CD1c-positive myeloid dendritic cell (primary cell): ENCODE measurements at regions not wholly inside any gene's neighbourhood (a gene's known extent, or its start where the extent isn't known, plus 50 kb on each side); places are given as distances from the start of the nearest gene placed in this dataset.
A peak's percentile ranks its signal among the peaks of the same experiment; 100 is the strongest.

ENCODE experiments used
- DNase-seq: peaks from one replicate; pipeline ENCODE4 v3.0.0-alpha.2; 2016; ENCODE audit errors: extremely low spot score

DNA sequence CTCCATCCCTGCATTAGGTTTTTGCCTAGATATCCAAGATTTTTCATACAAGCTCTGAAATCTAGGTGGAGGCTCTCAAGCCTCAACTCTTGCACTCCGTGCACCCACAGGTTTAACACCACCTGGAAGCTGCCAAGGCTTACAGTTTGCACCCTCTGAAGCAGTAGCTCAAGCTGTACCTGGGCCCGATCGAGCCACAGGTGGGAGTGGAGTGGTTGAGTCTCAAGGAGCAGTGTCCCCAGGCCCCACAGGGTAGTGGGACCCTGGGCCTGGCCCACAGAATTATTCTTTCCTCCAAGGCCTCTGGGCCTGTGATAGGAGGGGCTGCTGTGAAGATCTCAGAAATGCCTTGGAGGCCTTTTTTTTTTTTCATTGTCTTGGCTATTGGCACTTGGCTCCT, 973.5 kb upstream of the MAP3K7 start:
- DNase-seq, result no peak

DNA sequence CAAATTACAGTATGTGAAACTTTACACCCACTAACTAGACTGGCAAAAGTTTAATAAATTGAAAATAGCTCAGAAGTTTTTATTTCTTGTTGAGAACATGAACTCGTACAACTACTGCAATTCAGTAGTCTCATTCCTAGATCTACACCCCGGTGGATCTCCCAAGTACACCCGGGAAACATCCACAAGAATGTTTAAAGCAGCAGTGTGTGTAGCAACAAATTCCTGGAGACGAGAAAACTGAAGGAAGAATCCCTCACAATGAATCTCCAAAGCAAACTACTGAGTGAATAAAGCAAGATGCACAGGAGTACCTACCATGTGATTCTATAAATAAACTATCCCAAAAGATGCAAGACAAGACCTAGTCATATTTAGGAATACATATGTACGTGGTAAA, 954.0 kb upstream of the MAP3K7 start:
- no peak for DNase-seq

DNA sequence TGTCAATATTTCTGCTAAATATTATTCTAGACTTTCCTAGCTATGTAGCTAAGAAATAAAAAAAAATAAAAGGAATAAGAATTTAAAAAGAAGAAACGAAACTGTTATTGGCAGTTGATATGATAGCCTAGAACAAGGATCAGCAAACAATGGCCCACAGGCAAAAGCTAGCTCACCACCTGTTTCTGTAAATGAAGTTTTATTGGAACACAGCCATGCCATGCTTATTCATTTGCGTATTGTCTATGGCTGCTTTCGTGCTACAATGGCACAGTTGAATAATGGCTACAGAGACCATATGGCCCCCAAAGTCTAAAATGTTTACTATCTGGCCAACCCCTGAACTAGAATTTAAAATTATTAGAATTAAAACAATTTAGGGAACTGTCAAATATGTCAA, 952.6 kb upstream of the MAP3K7 start:
- no peak for DNase-seq

DNA sequence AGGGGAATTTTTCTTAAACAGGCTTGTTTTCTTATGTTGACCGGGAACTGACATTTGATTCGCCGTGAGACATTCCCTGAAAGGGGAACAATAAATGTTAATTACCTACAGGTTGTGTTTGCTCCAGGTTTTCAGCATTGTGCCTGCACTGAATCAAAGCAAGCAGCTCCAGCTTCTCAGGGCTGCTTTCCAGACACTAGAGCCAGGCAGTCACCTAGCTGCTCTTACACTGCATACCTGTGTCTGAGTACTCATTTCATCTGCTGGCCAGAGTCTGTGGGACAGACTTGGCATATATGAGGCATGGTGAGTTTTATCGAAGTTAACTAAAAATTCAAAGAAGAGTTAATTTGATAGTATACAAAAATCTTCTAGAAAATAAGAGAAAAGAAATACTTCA, 951.8 kb upstream of the MAP3K7 start:
- DNase-seq, result no peak

DNA sequence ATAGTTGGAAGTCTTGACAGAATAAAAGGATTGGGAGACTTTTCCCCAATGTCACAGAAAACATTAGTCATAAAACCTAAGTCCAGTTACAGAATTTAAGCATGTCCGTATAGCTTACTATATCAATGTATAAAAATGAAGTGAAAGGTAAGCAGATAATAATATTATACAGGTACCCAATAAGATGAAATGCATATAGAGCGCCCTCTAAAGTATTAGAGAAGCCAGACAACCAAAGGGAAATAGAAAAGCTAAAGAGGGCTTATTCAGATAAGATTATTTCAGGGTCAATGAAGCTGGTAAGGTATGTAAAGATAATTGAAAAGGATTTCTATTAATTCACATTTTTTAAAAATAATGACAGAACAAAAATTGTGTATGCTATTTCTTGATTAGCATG, 947.7 kb upstream of the MAP3K7 start:
- DNase-seq, result no peak

DNA sequence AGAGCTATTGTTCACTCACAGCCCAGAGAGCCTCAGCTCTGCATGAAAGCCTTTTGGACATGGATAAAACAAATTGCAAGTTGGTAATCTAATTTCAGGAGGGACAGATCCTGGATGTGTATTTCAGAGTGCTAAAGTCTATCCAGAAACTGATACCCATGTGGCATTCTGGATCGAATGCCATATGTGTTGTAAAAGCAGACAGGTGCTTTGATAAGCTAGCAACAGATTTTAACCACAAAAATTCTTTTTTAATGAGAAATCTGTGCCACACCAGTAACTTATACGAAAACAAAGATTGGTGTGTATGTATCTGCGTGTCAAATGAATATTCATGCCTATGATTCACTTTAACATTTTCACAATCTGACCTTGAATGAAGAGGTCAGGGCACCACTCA, 936.6 kb upstream of the MAP3K7 start:
- DNase-seq, result no peak

DNA sequence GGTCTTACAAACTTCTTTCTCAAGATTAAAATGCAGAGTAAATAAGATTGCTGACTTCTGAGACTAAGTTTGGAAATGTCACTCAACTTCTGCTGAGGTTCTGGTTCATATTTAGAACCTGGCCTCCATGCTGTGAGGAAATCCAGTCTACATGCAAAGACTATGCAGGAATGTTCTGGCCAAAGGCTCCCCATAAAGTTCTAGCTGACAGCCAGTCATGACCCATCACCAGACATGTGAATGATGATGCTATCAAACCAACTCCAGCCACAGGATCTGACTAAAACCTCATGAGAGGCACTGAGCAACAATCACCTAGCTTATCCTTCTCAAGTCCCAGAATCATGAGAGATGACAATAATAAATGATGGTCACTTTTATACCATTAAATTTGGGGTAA, 935.1 kb upstream of the MAP3K7 start:
- no peak for DNase-seq

DNA sequence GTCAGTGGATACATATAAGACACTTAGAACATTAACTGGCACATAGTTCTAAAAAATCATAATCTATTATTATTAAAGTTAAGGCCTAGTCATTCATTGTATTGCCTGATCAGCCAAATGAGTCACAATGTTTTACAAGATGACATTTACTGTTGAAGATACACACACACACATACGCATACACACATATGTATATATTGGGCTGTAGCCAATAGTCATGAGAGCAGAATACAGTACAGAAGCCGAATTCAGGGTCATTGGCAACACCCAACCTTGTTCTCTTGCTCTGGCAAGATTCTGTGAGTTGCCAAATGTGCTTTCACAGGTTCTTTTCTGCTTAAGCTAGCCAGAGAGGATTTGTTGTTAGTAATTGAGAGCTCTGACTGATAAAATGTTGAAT, 922.8 kb upstream of the MAP3K7 start:
- DNase-seq, result no peak

DNA sequence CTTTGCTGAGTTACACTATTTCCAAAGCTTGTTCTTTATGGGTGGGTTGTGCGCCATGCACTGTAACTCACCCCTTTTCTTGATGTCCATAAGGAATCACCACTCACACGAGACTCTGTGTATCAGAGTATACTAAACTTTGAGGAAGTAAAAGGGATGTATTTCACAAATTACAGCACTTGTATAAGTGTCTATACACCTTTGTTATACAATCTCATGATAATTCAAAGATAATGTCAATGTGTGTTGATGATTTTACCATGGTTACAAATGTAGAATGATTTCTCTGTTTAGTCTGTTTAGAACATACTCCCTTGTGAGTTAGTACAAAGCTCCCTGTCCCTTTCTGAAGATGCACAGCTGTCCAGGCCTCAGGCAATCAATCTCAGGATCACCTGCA, 922.2 kb upstream of the MAP3K7 start:
- DNase-seq, result no peak

DNA sequence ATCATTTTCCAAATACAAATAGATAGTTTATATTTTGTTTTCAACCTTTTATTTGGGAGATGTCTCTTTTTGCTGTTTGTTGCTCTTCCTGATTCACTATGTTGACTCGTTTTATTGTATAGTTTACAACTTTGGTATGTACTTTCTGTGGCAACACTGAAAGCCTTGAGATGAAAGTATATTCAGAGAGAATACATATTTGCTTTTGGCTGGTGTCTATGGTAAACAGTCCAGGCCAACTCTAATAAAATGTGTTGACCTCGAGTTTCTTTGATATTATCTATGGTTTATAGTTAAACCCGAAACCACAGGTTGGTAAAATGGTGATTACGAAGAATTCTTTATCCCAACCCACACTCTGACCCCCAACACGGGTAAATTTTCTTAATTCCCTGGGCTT, 919.6 kb upstream of the MAP3K7 start:
- DNase-seq, result no peak

DNA sequence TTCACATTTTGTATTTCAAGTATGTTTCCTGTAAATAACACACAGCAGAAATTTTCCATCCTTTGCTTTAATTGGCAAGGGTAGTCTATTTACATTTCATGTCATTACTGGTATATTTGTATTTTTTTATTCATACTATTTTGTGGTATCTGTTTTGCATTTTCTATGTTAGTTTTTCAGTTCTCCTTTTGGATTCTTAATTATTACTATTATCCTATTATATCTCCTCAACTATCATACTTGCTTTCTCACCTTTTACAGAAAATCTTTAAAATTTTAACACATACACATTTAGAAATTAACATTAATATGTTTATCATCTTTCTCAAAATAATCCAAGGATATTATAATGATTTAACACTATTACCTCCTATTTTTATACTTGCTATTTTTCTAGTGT, 918.3 kb upstream of the MAP3K7 start:
- DNase-seq, result no peak

DNA sequence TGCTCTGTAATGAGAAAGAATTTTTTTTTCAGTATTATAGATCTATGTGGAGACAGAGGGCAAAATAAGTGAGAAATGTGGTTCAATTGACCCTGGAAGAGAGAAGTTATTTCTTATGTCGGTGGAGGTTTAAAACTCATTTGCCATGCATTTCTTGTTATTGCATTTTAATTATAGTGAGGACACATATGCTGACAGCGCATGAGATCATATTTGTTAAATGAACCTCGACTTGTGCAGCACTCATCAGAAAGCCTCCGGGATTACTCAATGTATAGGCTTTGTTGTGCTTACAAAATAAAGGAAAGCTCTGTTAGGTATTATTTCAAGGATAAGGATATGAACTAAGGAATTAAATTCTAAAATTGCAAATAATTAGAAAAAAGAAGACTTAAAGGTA, 915.1 kb upstream of the MAP3K7 start:
- DNase-seq, result no peak

DNA sequence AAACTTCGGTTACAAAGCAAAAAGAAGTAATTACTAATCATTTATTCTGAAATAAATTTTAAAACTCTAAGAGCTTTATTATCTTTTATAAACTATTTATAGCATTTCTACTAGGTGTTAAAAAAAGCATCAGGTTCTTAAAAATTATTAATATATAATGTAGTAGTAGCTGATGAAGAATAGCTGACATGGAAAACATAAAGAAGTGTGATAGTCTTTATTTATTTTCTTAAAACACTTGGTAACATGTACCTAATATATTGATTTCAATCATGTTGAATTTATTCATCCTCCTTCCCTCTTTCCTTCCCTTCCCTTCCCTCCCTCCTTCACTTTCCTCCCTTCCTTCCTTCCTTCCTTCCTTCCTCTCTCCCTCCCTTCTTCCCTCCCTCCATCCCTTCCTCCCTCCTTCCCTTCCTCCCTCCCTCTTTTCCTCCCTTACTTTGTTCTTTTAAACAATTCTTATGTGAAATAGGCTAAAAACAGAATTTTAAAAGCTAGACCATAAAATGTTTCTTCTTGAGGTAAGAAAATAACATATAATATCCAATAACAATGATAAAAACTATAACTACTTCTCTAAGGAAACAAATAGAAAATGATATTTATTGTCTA, 913.9 kb upstream of the MAP3K7 start:
- no peak for DNase-seq

DNA sequence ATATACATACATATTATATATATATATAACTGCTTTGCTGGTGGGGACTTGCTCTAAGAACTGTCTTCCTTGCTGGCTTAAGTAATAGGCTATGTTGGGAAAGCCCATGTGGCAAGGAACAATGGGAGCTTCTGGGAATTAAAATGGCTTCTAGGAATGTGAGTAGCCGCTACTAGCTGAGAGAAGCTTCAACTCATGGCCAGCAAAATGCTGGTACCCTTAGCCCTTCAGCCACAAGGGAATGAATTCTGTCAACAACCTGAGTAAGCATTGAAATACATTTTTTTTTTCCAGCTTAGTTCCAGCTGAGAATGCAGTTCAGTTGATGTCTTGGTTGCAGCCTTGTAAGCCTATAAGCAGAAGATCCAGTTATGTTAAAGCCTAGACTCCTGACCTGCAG, 911.7 kb upstream of the MAP3K7 start:
- no peak for DNase-seq

DNA sequence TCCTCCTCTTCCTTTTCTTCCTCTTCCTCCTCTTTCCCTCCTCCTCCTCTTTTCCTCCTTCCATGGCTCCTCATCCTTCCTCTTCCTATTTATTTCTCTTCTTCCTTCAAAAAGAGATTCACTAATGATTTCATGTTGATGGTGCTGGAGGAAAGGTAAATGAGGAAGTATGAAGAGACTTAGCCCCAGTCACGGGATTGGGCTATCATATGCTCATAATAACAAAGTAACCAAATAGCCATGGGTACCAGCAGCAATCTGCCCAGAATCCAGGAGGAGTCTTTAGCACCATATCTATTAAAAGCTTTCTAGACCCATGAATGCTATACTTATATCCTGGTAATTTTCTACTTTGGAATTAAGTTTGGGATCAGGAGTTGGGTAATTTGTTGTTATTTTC, 910.9 kb upstream of the MAP3K7 start:
- no peak for DNase-seq

DNA sequence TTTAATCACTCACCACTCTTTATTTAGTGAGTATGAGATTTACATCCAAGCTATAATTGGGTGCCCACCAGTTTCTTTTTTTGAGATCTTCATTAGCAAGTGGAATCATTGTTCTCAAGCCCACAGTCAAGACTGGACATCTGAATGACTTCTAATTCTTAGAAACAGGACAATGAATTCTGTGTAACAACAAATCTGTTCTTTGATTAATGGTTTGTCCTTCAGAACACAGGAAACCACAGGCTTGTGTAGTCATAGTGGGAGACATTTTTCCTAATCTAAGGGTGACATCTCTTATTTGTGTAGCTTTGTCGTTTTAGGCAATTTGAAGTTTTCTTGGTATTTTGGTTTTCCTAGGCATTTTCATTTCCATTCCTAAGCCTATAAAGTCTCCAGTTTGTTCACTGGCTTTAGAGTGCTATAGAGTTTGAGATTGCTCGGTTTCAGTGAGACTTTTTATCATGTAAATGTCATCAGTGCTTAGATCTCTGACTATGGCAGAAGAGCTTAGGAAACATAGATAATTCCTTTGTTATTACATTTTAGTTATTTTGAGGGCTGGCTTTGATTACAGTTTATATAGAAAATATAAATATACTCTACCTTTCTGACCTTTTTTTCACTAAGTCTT, 903.9 kb upstream of the MAP3K7 start:
- no peak for DNase-seq

DNA sequence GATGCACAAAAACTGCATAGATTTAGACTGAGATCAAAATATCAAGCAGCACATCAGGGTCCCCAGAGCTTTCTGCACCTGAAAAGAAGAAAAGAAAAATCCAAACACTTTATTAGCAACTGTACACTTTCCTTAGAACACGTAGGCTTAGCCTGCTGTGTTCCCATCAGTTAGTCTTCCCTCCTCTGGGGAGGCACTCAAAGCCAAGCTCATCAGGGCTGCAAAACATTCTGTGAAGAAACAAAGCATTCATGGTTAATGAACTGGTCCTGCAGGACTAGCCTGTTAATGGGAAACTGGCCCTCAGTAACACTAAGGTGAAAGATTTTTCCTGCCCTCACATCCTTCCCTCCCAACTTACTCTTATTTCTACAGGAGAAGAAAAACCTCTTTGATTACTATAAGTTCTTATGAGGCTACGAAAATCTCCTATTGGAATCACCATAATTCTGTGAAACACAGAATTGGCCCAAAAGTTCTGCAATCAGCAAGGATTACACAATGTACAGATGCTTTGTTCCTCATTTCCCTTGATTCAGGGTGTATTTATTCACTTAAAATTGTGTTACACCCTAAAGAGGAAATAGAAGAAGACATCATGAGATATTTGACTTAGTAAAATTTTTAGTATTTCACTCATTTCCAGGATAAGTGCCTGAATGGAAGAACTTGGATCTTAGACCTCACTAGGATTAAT, 901.0 kb upstream of the MAP3K7 start:
- DNase-seq, result peak; percentile 67

DNA sequence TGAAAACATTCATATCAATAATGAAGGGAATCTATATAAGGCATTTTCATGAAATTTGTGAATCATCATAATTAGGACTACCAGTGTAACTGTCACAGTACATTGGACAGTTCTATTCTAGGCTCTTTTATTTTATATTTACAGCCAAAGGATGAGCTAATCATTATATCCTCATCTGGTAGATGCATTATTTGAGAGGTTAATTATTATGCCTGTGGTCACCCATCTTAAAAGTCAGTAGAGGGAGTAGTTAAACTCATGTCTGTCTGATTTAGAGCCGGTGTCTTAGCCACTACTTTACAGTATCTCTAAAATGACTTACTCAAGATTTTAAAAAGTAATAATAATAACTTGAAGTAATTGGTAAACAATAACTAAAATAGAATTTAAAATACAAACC, 899.3 kb upstream of the MAP3K7 start:
- no peak for DNase-seq

DNA sequence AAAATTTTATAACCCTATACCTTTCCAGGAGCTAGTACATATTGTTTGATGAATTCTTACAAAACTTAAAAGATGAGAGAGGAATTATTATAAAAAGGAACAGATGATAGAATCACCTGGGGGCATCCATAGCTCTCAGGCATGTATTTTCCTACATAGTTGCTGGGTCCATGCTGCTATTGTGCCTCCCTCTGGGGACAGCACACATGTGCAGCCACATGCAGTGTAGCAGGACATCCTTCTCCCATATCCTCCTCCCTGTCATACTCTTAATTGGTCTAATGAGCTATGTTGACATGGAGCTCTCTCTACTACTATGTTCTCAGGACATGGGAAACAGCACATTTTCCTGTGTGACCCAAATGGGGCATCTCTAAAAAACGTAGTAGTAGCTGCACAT, 898.2 kb upstream of the MAP3K7 start:
- no peak for DNase-seq

DNA sequence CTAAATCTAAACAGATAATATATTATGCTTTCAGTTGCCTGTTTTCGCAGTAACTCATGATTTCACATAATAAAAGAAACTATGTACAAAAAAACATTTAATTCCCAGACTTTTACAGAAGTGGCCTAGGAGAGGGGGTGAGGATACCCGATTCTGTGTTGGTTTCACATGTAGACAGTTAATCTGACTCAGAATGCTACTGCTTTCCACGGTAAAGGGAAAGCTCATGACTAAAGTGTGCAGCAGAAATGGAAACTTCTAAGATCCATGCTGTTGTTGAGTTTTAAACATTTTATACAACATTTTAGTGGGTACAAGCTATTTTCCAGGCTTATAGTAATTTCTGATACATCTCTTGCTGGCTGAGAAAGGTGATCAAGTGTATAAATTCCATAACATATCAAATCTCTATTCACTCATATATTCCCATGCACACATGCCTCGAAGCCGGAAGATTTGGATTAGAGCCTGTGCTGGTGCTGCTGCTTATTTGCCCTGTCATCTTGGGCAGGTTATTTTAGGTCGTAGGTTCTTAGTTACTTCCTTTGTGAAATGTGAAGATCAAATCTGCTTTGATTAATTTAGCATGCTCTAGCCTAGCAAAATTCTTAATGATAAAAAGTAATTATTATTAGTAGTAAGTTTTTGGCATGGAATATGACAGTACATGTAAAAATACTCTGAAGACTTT, 896.7 kb upstream of the MAP3K7 start:
- peak; percentile 38 for DNase-seq

DNA sequence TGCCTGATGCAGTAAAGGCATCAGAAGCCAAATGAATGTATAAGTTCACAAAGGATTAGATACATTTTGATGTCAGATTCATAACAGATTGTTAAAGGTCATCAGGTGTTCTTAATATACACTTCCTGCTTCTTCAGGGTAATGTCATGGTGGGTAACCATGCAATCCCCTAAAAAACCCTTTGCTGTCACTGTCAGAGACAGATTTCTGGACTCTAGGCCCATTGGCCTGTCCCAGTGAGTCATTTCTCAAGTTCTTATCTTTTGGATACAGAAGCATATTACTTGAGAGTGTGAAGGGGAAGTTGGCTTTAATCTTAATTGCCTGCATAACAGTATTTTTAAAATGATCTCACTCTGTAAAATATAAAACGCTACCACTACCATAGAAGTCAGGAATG, 895.6 kb upstream of the MAP3K7 start:
- DNase-seq, result peak; percentile 6

DNA sequence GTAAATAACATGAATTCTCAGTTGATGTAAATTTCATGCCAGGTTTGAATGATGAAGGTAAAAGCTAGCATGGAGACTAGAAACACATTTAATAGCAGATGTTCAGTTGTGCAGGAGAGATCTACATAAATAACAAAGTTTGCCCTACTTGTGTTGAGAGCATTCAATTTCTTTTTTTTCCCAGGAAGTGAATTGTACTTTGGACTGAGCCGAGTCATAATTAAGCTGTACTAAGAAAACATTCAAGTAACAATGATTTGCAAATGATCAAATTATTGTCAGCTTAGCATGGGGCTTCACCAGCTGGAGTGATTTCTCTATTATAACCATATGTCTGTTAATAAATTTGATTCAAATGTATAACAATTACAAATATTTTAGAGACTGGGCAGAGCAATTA, 893.5 kb upstream of the MAP3K7 start:
- no peak for DNase-seq

DNA sequence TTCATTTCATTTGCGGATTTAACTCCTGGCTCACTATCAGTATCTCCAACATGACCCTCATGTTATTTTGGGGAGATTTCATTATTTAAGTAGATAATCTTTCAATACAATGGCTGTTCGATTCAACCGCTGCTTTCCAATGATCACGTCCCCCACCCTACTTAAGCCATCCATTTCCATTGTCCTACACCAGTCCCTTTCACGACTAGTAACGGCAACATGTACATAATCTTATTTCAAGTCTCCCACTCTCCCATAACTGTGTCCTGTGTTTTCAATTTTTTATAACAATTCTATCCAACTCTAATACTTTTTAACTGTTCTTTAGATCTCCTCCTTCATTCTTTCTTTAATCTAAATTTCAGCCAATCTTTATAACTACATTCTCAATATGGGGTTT, 890.8 kb upstream of the MAP3K7 start:
- DNase-seq, result no peak
